HepG2 (cell line): ENCODE measurements at regions not wholly inside any gene's neighbourhood (a gene's known extent, or its start where the extent isn't known, plus 50 kb on each side); places are given as distances from the start of the nearest gene placed in this dataset.

ENCODE experiments used
- ATAC-seq: fragments of 200-7000 bp; cut with Tn5 transposase; 3 replicates; pipeline ENCODE4 v1.9.1; 2020; ENCODE audit warnings: mild to moderate bottlenecking, moderate library complexity
- BruUV-seq: library from RNA; stranded (reverse); fragments of 400-500 nt; replicated peaks from 2 replicates; lab custom pipeline; 2021; lab: Mats Ljungman, UMichigan
- CTCF ChIA-PET: fragments of 300-600 bp; formaldehyde crosslinking; extraction: SDS; loops from one replicate; lab custom pipeline; 2021; ENCODE audit warnings: low total read pairs, inconsistent platforms, low intra/inter-chr PET ratio; lab: Yijun Ruan, JAX
- POLR2A ChIA-PET: fragments of 350-600 bp; sonication (Branson Sonifier 250); formaldehyde crosslinking; loops from one replicate; lab custom pipeline; 2020; ENCODE audit warnings: antibody characterized with exemption, inconsistent platforms; lab: Yijun Ruan, JAX
- DNase-seq: peaks from one replicate; pipeline ENCODE4 v3.0.0-alpha.2; 2015; ENCODE audit warnings: low spot score
- FAIRE-seq: peaks from 3 replicates; lab custom pipeline; 2011; peaks lifted over from hg19 to GRCh38; lab: Jason Lieb, UNC
- H2AFZ ChIP-seq: one replicate; pipeline ENCODE4 v1.6.1; 2011; ENCODE audit warnings: low read length, inconsistent platforms
- H3K27ac ChIP-seq: fragments of 300-600 bp; 3 replicates; pipeline ENCODE4 v1.8.0; 2011; ENCODE audit warnings: mixed run types, mild to moderate bottlenecking, mixed read lengths, low read length, inconsistent platforms; ENCODE audit not compliant: insufficient read depth; ENCODE audit errors: extremely low read length
- H3K27me3 ChIP-seq, 2 experiments: fragments of 200-600 bp in 1 of 2; 2 replicates in 1 of 2; 3 replicates in 1 of 2; pipeline versions ENCODE4 v1.6.0 to v1.8.0; 2011; ENCODE audit warnings: low read length in 2 of 2, mild to moderate bottlenecking in 2 of 2, moderate library complexity in 2 of 2, inconsistent platforms in 1 of 2; ENCODE audit not compliant: insufficient read depth in 2 of 2, control insufficient read depth in 1 of 2
- H3K36me3 ChIP-seq, 2 experiments: fragments of 200-600 bp in 1 of 2; replicated peaks in 1 of 2; 2 replicates in 1 of 2; 3 replicates in 1 of 2; pipeline versions ENCODE4 v1.5.1 to v1.8.0; 2011; ENCODE audit warnings: low read length in 2 of 2, inconsistent platforms in 1 of 2; ENCODE audit not compliant: insufficient read depth in 2 of 2, control insufficient read depth in 1 of 2
- H3K4me1 ChIP-seq: 2 replicates; pipeline ENCODE4 v1.5.1; 2012; ENCODE audit warnings: low read length, inconsistent platforms; ENCODE audit not compliant: insufficient read depth
- H3K4me2 ChIP-seq: 2 replicates; pipeline ENCODE4 v1.6.0; 2011; ENCODE audit warnings: low read depth, low read length, inconsistent platforms
- H3K4me3 ChIP-seq, 3 experiments: fragments of 200-600 bp in 1 of 3; sonication (generic), shearing (Covaris generic) in 1 of 3; replicated peaks in 1 of 3; 2 replicates each; pipeline ENCODE4 v1.5.1; 2011 to 2016; ENCODE audit warnings: low read length in 3 of 3, inconsistent platforms in 2 of 3, low read depth in 2 of 3, mild to moderate bottlenecking in 2 of 3, control low read depth in 1 of 3, mixed read lengths in 1 of 3; ENCODE audit not compliant: insufficient read depth in 1 of 3
- H3K79me2 ChIP-seq: one replicate; pipeline ENCODE4 v1.6.1; 2011; ENCODE audit warnings: low read length, inconsistent platforms; ENCODE audit not compliant: insufficient read depth
- H3K9ac ChIP-seq: 2 replicates; pipeline ENCODE4 v1.6.0; 2011; ENCODE audit warnings: mild to moderate bottlenecking, low read depth, low read length, inconsistent platforms; ENCODE audit not compliant: insufficient read depth
- H3K9me3 ChIP-seq: 2 replicates; pipeline ENCODE4 v1.5.1; 2012; ENCODE audit warnings: mild to moderate bottlenecking, low read length
- H4K20me1 ChIP-seq: 2 replicates; pipeline ENCODE4 v1.6.0; 2011; ENCODE audit warnings: inconsistent platforms, mild to moderate bottlenecking, low read length, moderate library complexity; ENCODE audit not compliant: insufficient read depth
- ELK4 ChIP-seq: sonication (generic); formaldehyde crosslinking; IDR thresholded peaks from 2 replicates; pipeline ENCODE4 v1.9.0; 2021; ENCODE audit warnings: missing genetic modification reagents, borderline replicate concordance
- NFYC ChIP-seq: IDR thresholded peaks from 2 replicates; pipeline ENCODE4 v1.6.1; 2016; ENCODE audit warnings: missing genetic modification reagents, missing compliant biosample characterization
- ZNF558 ChIP-seq: sonication (generic); formaldehyde crosslinking; IDR thresholded peaks from 2 replicates; pipeline ENCODE4 v1.9.0; 2022; ENCODE audit warnings: mild to moderate bottlenecking, missing genetic modification reagents, borderline replicate concordance
- ZNF615 ChIP-seq: sonication (generic); formaldehyde crosslinking; IDR thresholded peaks from 2 replicates; pipeline ENCODE4 v1.5.0; 2020; ENCODE audit warnings: mild to moderate bottlenecking, missing genetic modification reagents, borderline replicate concordance
- whole genome bisulfite sequencing: methylation state at CpG from one replicate; pipeline ENCODE4 v1.1.6; 2017; ENCODE audit warnings: low lambda C conversion rate; 5-methylcytosine and 5-hydroxymethylcytosine counted together
- in situ Hi-C: cut with HindIII; loops from 2 replicates; pipeline ENCODE4 v1.10.0; 2017; ENCODE audit warnings: low pct_unique_long_range_greater_than_20kb; ENCODE audit not compliant: extremely low pct_ligation_motif_present
- intact Hi-C: fragments of 100-400 bp; cut with micrococcal nuclease; formaldehyde crosslinking; loops from one replicate; pipeline ENCODE4 v1.10.0; 2022; ENCODE audit not compliant: unreplicated experiment
- TF ChIP-seq, protein P1 (sequence below): sonication (generic); formaldehyde crosslinking; IDR thresholded peaks from 2 replicates; pipeline ENCODE4 v1.4.0; 2020; ENCODE audit warnings: missing genetic modification reagents

GRCh38 chr2:164000176-164000575 lies 264.4 kb upstream of the FIGN start:
- H2AFZ ChIP-seq: no peak overlapping the region
- in situ Hi-C loops: no loop called here
- no peaks in the 10 kb centered on the region for H4K20me1 ChIP-seq
- no TSS peak for BruUV-seq
- no peaks in the 10 kb centered on the region for H3K9me3 ChIP-seq
- H3K4me1 ChIP-seq: no peaks in the 10 kb centered on the region
- H3K4me2 ChIP-seq: no peak overlapping the region
- no peak overlapping the region for H3K4me3 ChIP-seq
- CTCF ChIA-PET: no interaction called here
- H3K9ac ChIP-seq: no peak overlapping the region
- no peaks in the 10 kb centered on the region for H3K79me2 ChIP-seq
- no peak for FAIRE-seq
- no peaks in the 10 kb centered on the region for H3K36me3 ChIP-seq
- H3K27ac ChIP-seq: no peak overlapping the region
- ATAC-seq: no peak
- POLR2A ChIA-PET: no interaction called here
- no peak for DNase-seq
- TF ChIP-seq ZNF558 (no peak), NFYC (CRISPR knock-in tag) (no peak), ZNF615 (CRISPR knock-in tag) (no peak)
- TF ChIP-seq, protein P1, sequence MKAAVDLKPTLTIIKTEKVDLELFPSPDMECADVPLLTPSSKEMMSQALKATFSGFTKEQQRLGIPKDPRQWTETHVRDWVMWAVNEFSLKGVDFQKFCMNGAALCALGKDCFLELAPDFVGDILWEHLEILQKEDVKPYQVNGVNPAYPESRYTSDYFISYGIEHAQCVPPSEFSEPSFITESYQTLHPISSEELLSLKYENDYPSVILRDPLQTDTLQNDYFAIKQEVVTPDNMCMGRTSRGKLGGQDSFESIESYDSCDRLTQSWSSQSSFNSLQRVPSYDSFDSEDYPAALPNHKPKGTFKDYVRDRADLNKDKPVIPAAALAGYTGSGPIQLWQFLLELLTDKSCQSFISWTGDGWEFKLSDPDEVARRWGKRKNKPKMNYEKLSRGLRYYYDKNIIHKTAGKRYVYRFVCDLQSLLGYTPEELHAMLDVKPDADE (CRISPR knock-in tag): no peak
- 2% methylated on average over 2 of the region's 2 CpGs for WGBS
- intact Hi-C loops: no loop called here
- H3K27me3 ChIP-seq: no peaks in the 10 kb centered on the region

- FAIRE-seq: no peak
- DNase-seq: no peak
Measured at GRCh38 chr2:163997466-163997865, 261.7 kb upstream of the FIGN start.

More at GRCh38 chr2:163997466-163997865, 261.7 kb upstream of the FIGN start:
- TF ChIP-seq ELK4 (CRISPR knock-in tag): no peak
- ChIA-PET POLR2A (no interaction called here), CTCF (no interaction called here)
- intact Hi-C loops: no loop called here
- in situ Hi-C loops: no loop called here
- Histone ChIP-seq H3K27ac (no peak overlapping the region), H3K9ac (no peak overlapping the region), H2AFZ (no peak overlapping the region), H3K9me3 (no peaks in the 10 kb centered on the region), H3K27me3 (no peaks in the 10 kb centered on the region), H3K36me3 (no peaks in the 10 kb centered on the region), H4K20me1 (no peaks in the 10 kb centered on the region), H3K4me3 (no peak overlapping the region), H3K4me1 (no peaks in the 10 kb centered on the region), H3K4me2 (no peak overlapping the region), H3K79me2 (no peaks in the 10 kb centered on the region)
- 2% methylated on average over 4 of the region's 4 CpGs for WGBS
- no peak for ATAC-seq
- BruUV-seq: no TSS peak
